Prostate gland (tissue), 2 donors: ENCODE measurements at regions not wholly inside any gene's neighbourhood (a gene's known extent, or its start where the extent isn't known, plus 50 kb on each side); places are given as distances from the start of the nearest gene placed in this dataset.

Experiments used
- POLR2A ChIP-seq: fragments of 450-650 bp; IDR thresholded peaks from one replicate; pipeline ENCODE4 v1.6.1; 2016; ENCODE audit warnings: antibody characterized with exemption, mild to moderate bottlenecking
- POLR2AphosphoS5 ChIP-seq: sonication (generic); formaldehyde crosslinking; IDR thresholded peaks from one replicate; pipeline ENCODE4 v1.6.1; 2017; ENCODE audit warnings: antibody characterized with exemption
- TF ChIP-seq, protein P1 (sequence below), 4 experiments: fragments of 200-600 bp in 2 of 4; fragments of 450-650 bp in 2 of 4; sonication (generic) in 2 of 4; IDR thresholded peaks; 1 replicate in 3 of 4; 2 replicates in 1 of 4; pipeline ENCODE4 v1.5.1; 2016 to 2019; ENCODE audit warnings: antibody characterized with exemption in 4 of 4, mild to moderate bottlenecking in 2 of 4, moderate library complexity in 2 of 4

GRCh38 chr20:40749985-40750506 lies 61.0 kb upstream of the MAFB start:
- TF ChIP-seq POLR2A (no peak), POLR2AphosphoS5 (no peak)
- TF ChIP-seq, protein P1, sequence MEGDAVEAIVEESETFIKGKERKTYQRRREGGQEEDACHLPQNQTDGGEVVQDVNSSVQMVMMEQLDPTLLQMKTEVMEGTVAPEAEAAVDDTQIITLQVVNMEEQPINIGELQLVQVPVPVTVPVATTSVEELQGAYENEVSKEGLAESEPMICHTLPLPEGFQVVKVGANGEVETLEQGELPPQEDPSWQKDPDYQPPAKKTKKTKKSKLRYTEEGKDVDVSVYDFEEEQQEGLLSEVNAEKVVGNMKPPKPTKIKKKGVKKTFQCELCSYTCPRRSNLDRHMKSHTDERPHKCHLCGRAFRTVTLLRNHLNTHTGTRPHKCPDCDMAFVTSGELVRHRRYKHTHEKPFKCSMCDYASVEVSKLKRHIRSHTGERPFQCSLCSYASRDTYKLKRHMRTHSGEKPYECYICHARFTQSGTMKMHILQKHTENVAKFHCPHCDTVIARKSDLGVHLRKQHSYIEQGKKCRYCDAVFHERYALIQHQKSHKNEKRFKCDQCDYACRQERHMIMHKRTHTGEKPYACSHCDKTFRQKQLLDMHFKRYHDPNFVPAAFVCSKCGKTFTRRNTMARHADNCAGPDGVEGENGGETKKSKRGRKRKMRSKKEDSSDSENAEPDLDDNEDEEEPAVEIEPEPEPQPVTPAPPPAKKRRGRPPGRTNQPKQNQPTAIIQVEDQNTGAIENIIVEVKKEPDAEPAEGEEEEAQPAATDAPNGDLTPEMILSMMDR (IDR thresholded peaks at IDR 0.05): no peak
